ENCODE measurements at regions not wholly inside any gene's neighbourhood (a gene's known extent, or its start where the extent isn't known, plus 50 kb on each side); places are given as distances from the start of the nearest gene placed in this dataset.

GRCh38 chr9:7265181-7265580, 507.4 kb downstream of the KDM4C start:
- no peak for DNase-seq (ENCODE audit: extremely low read depth, low read depth)
- H3K4me3 ChIP-seq (replicated peaks; ENCODE audit: low read depth, low read length), result no peak overlapping the region
- TF ChIP-seq CTCF (IDR thresholded peaks at IDR 0.05; ENCODE audit: low read depth, low read length, missing control alignments), result no peak

DNA sequence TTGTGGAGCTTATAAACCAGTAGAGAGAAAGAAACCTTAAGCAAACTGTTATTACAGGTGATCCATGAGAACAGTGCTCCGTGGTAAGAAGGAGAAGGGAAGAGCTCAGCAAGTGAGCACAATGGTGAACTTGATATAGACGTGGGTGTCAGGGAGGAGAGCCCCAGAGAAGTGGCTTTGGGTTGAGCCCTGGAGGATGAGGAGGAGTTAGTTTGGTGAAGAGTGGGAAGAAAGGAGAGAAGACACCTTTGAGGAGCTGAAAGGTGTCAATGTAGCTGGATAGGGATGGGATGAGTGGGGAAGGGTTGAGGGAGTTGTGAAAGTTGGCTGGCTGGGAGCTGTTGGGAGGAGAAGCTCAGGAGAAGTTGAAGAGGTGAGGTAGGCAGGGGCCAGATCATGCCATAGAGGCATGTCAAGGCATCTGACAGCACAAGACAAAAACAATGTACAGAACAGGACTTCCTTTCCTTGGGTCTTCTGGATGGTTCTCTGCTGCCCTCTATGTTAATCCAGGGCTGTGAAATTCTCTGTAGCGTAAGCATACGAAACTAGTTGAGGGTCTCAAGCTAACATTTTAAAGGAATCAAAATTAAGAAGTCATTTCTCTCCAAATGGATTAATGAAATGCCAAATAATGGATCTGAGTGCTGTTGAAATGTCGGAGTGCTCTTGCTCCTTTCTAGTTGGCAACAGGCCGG, 501.9 kb downstream of the KDM4C start:
- H3K4me3 ChIP-seq (replicated peaks; ENCODE audit: low read depth, low read length), result no peak overlapping the region
- no peak for DNase-seq (ENCODE audit: extremely low read depth, low read depth)
- no peak for TF ChIP-seq CTCF (IDR thresholded peaks at IDR 0.05; ENCODE audit: low read depth, low read length, missing control alignments)

DNA sequence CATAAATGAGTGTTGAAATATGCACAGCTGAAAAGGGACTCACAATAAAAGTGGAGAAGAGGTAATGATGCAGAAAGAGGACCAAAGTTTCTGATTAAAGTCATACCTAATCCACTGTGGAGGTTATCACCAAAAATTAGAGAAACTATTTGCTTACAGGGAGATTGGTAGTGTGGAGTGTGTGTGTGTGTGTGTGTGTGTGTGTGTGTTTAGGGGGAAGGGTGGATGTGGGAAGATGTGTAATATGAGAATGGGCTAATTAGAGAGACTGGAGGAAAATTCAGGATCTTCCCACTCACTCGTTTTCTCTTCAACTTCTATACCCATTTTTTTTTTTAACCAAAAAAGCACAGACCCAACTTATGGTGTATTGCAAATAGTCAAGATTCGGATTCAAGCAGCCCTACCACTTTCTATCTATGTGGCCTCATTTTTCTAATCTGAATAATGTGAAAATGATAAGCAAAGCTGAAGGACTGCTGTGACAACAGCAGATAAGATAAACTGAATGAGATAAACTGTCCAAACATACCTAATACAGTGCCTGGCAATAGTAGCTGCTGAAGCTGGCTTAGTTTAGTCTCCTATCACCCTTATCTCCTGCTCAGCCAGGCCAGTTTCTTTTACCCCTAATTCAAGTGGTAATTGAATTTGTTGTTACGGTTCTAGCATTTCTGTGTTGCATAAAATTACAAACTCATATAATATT, 501.1 kb downstream of the KDM4C start:
- DNase-seq (ENCODE audit: extremely low read depth, low read depth), result no peak
- no peak overlapping the region for H3K4me3 ChIP-seq (replicated peaks; ENCODE audit: low read depth, low read length)
- TF ChIP-seq CTCF (IDR thresholded peaks at IDR 0.05; ENCODE audit: low read depth, low read length, missing control alignments), result no peak

- no peak for TF ChIP-seq CTCF (IDR thresholded peaks at IDR 0.05; ENCODE audit: low read depth, low read length, missing control alignments)
- H3K4me3 ChIP-seq (replicated peaks; ENCODE audit: low read depth, low read length), result no peak overlapping the region
- no peak for DNase-seq (ENCODE audit: extremely low read depth, low read depth)
Observed at GRCh38 chr9:7246917-7247522, 489.2 kb downstream of the KDM4C start.

DNA sequence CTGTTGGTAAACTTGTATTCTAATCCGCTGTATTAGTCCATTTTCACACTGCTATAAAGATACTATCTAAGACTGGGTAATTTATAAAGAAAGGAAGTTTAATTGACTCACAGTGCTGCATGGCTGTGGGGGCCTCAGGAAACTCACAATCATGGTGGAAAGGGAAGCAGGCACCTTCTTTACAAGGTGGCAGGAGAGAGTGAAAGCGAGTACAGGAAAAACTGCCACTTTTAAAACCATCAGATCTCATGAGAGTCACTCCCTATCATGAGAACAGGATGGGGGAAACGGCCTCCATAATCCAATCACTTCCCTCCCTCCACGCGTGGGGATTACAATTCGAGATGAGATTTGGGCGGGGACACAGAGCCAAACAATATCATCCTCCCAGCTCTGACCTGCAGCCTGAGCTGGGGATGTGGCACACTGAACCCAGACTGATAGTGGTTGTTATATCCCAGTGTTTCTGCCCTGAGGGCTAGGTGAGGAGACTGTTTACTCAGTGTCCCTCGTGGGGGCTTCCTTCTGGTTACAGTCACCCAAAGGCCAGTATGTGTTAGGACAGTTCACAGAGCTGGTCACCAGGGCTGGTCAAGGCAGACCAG, 488.3 kb downstream of the KDM4C start:
- no peak for DNase-seq (ENCODE audit: extremely low read depth, low read depth)

DNA sequence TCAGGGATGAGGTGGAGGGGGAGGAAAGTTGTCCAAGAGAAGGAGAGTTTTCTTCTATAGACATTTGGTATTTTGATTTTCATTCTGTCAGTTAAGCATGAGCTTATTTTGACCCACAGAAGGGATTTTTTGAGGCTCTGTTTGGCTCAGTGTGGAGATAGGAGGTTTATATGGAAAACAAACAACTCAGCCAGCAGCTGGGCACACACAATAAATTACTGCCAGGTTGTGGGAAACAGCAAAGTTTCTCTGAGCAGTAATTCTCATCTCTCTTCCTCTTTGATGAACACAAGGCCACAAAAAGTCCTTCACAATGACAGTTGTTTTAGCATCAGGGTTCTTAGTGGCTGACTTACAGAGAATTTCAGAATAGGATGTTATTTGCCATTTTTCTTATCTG, 486.1 kb downstream of the KDM4C start:
- no peak overlapping the region for H3K4me3 ChIP-seq (replicated peaks; ENCODE audit: low read depth, low read length)
- TF ChIP-seq CTCF (IDR thresholded peaks at IDR 0.05; ENCODE audit: low read depth, low read length, missing control alignments), result no peak
- DNase-seq (ENCODE audit: extremely low read depth, low read depth), result no peak

More for the DNA sequence above, 488.3 kb downstream of the KDM4C start:
- no peak for TF ChIP-seq CTCF (IDR thresholded peaks at IDR 0.05; ENCODE audit: low read depth, low read length, missing control alignments)
- no peak overlapping the region for H3K4me3 ChIP-seq (replicated peaks; ENCODE audit: low read depth, low read length)

Data from HFF-Myc (cell line).